ENCODE measurements at regions not wholly inside any gene's neighbourhood (a gene's known extent, or its start where the extent isn't known, plus 50 kb on each side); places are given as distances from the start of the nearest gene placed in this dataset.

GRCh38 chr17:27965224-27965623, 72.1 kb upstream of the LYRM9 start:
- no peaks in the 10 kb centered on the region for H3K36me3 Mint-ChIP-seq (ENCODE audit: low read depth, unreplicated experiment)
- no peak overlapping the region for H3K4me3 Mint-ChIP-seq (ENCODE audit: unreplicated experiment)
- H3K4me2 ChIP-seq (ENCODE audit: low read length) = no peak overlapping the region
- no peak overlapping the region for H3K27ac Mint-ChIP-seq (ENCODE audit: unreplicated experiment)
- no peaks in the 10 kb centered on the region for H4K20me1 ChIP-seq (ENCODE audit: insufficient read depth, low read length)
- no peak overlapping the region for H3K27ac ChIP-seq (ENCODE audit: low read depth, low read length)
- H3K79me2 ChIP-seq (ENCODE audit: insufficient read depth, low read length) = no peaks in the 10 kb centered on the region
- H3K9me3 ChIP-seq (ENCODE audit: insufficient read depth, low read depth, low read length) = no peaks in the 10 kb centered on the region
- no peak for TF ChIP-seq CTCF (IDR thresholded peaks at IDR 0.05; ENCODE audit: insufficient read depth, low read depth, low read length)
- no peak for TF ChIP-seq EZH2 (IDR thresholded peaks at IDR 0.05; ENCODE audit: insufficient read depth, low read length)
- no peaks in the 10 kb centered on the region for H3K36me3 ChIP-seq (ENCODE audit: insufficient read depth, low read length)
- H3K9ac ChIP-seq (ENCODE audit: low read length) = no peak overlapping the region
- no peaks in the 10 kb centered on the region for H3K4me1 ChIP-seq (ENCODE audit: insufficient read depth, low read length)
- no peaks in the 10 kb centered on the region for H3K4me1 Mint-ChIP-seq (ENCODE audit: low read depth, unreplicated experiment)
- H2AFZ ChIP-seq (ENCODE audit: low read depth, low read length) = no peak overlapping the region
- H3K4me3 ChIP-seq (ENCODE audit: insufficient read depth, low read depth, low read length) = no peak overlapping the region
- FAIRE-seq = no peak
- H3K27me3 ChIP-seq (ENCODE audit: insufficient read depth, low read length) = no peaks in the 10 kb centered on the region
- H3K9me3 Mint-ChIP-seq (ENCODE audit: unreplicated experiment) = peaks cover 2% of the 10 kb centered on the region
- DNase-seq (ENCODE audit: low read depth) = no peak
- H3K27me3 Mint-ChIP-seq (ENCODE audit: low read depth, unreplicated experiment) = peaks cover 25% of the 10 kb centered on the region

DNA sequence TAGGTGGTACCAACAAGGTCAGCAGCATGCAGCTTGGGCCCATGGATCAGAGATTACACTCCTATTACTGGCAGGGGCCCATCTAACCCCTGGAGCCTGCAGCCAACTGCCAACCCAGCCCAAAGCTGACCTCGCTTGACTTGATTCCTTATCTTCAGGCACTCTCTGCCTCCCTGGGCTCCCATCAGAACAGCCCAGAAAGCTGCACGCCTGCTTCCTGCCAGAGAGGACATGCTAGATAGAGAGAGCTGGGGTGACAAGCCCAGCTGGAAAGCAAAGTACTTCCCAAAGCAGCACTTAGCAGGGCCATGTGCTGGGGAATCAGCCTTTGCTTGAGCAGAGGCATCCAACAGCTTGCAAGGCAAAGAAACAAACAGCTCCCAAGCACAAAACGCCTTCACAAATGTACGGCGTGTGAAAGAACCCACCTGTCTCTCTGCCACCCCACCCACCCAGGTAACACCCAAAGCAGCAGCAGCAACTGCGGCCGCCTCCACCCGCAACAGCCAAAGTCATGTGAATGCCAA, 74.2 kb upstream of the NLK start:
- H3K9me3 ChIP-seq (ENCODE audit: insufficient read depth, low read depth, low read length) = no peaks in the 10 kb centered on the region
- TF ChIP-seq CTCF (IDR thresholded peaks at IDR 0.05; ENCODE audit: insufficient read depth, low read depth, low read length) (no peak), EZH2 (IDR thresholded peaks at IDR 0.05; ENCODE audit: insufficient read depth, low read length) (no peak)
- H2AFZ ChIP-seq (ENCODE audit: low read depth, low read length) = no peak overlapping the region
- Mint-ChIP-seq H3K4me3 (ENCODE audit: unreplicated experiment) (no peak overlapping the region), H3K27me3 (ENCODE audit: low read depth, unreplicated experiment) (peaks cover 14% of the 10 kb centered on the region), H3K36me3 (ENCODE audit: low read depth, unreplicated experiment) (no peaks in the 10 kb centered on the region), H3K4me1 (ENCODE audit: low read depth, unreplicated experiment) (no peaks in the 10 kb centered on the region), H3K9me3 (ENCODE audit: unreplicated experiment) (peaks cover 2% of the 10 kb centered on the region), H3K27ac (ENCODE audit: unreplicated experiment) (no peak overlapping the region)
- no peaks in the 10 kb centered on the region for H3K79me2 ChIP-seq (ENCODE audit: insufficient read depth, low read length)
- H3K4me2 ChIP-seq (ENCODE audit: low read length) = no peak overlapping the region
- no peaks in the 10 kb centered on the region for H4K20me1 ChIP-seq (ENCODE audit: insufficient read depth, low read length)
- no peak overlapping the region for H3K4me3 ChIP-seq (ENCODE audit: insufficient read depth, low read depth, low read length)
- no peaks in the 10 kb centered on the region for H3K36me3 ChIP-seq (ENCODE audit: insufficient read depth, low read length)
- H3K9ac ChIP-seq (ENCODE audit: low read length) = no peak overlapping the region
- no peaks in the 10 kb centered on the region for H3K4me1 ChIP-seq (ENCODE audit: insufficient read depth, low read length)
- FAIRE-seq (no peak), DNase-seq (ENCODE audit: low read depth) (no peak)
- no peak overlapping the region for H3K27ac ChIP-seq (ENCODE audit: low read depth, low read length)
- no peaks in the 10 kb centered on the region for H3K27me3 ChIP-seq (ENCODE audit: insufficient read depth, low read length)

- no peak overlapping the region for H3K9ac ChIP-seq (ENCODE audit: low read length)
Observed at GRCh38 chr17:27970587-27970986, 71.9 kb upstream of the NLK start.

More at GRCh38 chr17:27970587-27970986, 71.9 kb upstream of the NLK start:
- TF ChIP-seq CTCF (IDR thresholded peaks at IDR 0.05; ENCODE audit: insufficient read depth, low read depth, low read length) = no peak
- no peak for TF ChIP-seq EZH2 (IDR thresholded peaks at IDR 0.05; ENCODE audit: insufficient read depth, low read length)
- H3K27me3 Mint-ChIP-seq (ENCODE audit: low read depth, unreplicated experiment) = peaks cover 7% of the 10 kb centered on the region
- H3K9me3 ChIP-seq (ENCODE audit: insufficient read depth, low read depth, low read length) = no peaks in the 10 kb centered on the region
- no peak for DNase-seq (ENCODE audit: low read depth)
- H3K4me1 ChIP-seq (ENCODE audit: insufficient read depth, low read length) = peaks cover 7% of the 10 kb centered on the region
- H3K36me3 Mint-ChIP-seq (ENCODE audit: low read depth, unreplicated experiment) = no peaks in the 10 kb centered on the region
- no peak overlapping the region for H3K27ac ChIP-seq (ENCODE audit: low read depth, low read length)
- H4K20me1 ChIP-seq (ENCODE audit: insufficient read depth, low read length) = no peaks in the 10 kb centered on the region
- H3K79me2 ChIP-seq (ENCODE audit: insufficient read depth, low read length) = no peaks in the 10 kb centered on the region
- H3K4me3 ChIP-seq (ENCODE audit: insufficient read depth, low read depth, low read length) = no peak overlapping the region
- no peak for FAIRE-seq
- H2AFZ ChIP-seq (ENCODE audit: low read depth, low read length) = no peak overlapping the region
- no peak overlapping the region for H3K4me3 Mint-ChIP-seq (ENCODE audit: unreplicated experiment)
- no peaks in the 10 kb centered on the region for H3K36me3 ChIP-seq (ENCODE audit: insufficient read depth, low read length)
- H3K27me3 ChIP-seq (ENCODE audit: insufficient read depth, low read length) = no peaks in the 10 kb centered on the region
- H3K9me3 Mint-ChIP-seq (ENCODE audit: unreplicated experiment) = peaks cover 2% of the 10 kb centered on the region
- H3K4me1 Mint-ChIP-seq (ENCODE audit: low read depth, unreplicated experiment) = no peaks in the 10 kb centered on the region
- no peak overlapping the region for H3K4me2 ChIP-seq (ENCODE audit: low read length)
- H3K27ac Mint-ChIP-seq (ENCODE audit: unreplicated experiment) = no peak overlapping the region
